ENCODE measurements at regions not wholly inside any gene's neighbourhood (a gene's known extent, or its start where the extent isn't known, plus 50 kb on each side); places are given as distances from the start of the nearest gene placed in this dataset.
A peak's percentile ranks its signal among the peaks of the same experiment; 100 is the strongest.

DNA sequence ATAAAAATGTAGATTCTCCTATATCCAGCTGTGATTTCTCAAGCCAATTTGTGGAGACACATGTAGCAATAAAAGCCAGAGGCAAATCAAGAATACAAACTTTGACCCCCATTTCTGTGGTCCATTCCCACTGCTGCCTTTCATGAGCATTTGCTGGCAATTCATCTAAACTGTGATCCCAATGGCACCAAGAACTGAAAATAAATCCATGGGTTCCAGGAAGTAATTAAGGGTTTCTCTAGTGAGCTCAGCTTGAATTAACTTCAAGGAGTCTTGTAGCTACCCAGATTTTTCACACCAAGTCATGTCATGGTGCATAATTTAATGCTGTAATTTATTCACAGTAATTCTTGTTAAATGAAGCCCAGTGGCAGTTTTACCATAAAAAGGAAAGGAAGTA lies 145.0 kb upstream of the SMC2 start:
- no peak for DNase-seq

DNA sequence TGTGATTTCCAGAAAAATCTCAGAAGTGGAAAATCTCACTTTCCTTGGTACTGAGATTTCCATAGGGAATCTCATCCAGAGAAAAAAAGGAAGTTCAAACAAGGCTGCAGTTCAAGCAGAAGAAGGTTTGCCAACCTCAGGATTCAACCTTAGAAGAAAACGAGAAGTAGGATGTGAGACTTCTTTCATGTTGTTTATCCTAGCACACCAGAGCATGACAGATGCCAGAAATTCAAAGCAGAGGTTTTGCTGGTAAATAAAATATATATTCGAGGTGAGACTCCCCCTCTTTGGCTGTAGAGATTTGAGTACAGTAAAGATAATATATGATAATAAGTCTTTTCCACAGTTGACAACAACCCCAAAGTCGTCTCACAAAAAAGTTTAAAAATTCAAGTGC lies 116.9 kb upstream of the SMC2 start:
- no peak for DNase-seq

DNA sequence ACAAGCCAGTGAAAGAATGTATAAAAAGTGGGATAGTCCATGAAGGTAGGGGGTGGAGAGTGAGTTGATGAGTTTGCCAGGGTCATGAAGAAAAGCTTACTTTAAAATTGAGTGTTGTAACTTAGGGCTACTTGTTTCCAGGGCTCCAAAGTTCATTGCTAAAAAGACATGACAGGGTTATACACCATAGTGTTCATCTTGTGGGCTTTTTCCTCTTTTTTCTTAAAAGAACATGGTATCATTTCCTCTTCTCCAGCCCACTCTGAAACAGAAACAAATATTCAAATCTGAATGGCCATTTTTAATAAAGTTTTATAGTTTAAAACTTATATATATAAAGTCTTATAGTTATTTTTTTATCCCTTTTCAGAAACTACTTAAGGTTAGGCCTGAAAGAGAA lies 115.7 kb upstream of the SMC2 start:
- DNase-seq, result no peak

DNA sequence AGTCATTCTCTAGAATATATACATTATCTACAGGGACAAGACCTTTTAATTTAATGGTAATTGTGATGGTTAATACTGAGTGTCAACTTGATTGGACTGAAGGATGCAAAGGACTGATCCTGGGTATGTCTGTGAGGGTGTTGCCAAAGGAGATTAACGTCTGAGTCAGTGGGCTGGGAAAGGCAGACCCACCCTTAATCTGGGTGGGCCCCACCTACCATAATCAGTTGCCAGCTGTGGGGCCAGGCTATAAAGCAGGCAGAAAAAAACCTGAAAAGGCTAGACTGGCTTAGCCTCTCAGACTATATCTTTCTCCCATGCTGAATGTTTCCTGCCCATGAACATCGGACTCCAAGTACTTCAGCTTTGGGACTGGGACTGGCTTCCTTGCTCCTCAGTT lies 112.2 kb upstream of the SMC2 start:
- DNase-seq, result no peak

DNA sequence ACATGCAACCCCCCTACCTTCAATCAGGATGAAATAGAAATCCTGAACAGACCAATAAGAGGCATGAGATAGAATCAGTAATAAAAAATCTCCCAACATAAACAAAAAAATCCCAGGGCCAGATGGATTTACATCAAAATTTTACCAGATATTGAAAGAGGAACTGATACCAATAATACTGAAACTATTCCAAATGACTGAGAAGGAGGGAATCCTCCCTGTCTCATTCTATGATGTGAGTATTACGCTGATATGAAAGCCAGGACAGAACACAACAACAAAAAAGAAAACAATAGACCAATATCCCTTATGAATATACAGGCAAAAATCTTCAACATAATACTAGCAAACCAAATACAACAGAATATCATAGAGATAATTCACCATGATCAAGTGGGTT lies 109.0 kb upstream of the SMC2 start:
- DNase-seq, result no peak

DNA sequence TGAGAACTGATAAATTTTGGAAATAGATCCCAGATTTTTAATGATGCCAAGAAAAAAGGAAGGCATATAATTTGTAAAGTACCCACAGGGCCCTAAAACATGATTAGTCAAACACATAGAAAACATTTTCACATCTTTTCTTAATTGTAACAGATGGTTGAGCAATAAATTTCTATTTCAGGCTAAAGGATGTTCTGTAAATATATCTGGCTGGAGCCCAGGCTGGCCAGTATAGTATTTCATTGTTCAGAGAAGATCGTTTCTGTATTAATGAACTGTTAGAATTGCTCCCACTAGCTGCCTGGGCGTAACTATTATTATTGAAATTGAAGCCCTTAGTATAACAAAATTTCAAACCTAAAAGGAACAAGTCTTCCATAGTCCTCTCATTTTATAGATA lies 105.3 kb upstream of the SMC2 start:
- no peak for DNase-seq

DNA sequence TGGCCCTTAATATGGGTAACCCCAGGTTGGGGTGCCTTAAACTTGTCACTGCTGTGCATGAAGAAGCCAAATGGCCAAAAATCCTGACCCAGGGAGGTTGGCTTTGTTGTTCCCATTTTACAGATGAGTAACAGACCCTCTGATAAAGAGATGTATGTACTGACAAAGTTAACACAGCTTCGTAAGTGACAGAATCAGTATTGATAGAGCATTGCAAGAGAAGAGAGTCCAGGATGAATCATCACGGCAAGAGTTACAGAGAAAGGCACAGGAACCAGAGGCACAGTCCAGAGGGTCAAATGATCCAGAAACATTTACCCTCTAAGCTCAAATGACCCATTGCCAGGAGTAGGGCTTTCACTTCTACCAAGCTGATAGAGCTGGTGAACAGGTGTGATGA lies 103.8 kb upstream of the SMC2 start:
- DNase-seq, result no peak

DNA sequence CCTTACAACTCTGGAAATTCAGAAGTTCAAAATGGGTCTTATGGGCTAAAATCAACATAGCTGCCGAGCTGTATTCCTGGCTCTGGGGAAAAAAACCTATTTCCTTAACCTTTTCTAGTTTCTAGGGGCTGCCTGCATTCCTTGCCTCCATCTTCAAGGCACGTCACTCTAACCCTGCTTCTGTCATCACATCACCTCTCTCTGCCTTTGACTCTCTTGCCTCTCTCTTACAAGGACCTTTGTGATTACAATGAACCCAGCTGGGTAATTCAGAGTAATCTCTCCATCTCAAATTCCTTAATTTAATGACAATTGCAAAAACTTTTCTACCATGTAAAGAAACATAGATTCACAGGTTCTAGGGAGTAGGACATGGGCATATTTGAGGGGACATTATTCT lies 103.1 kb upstream of the SMC2 start:
- DNase-seq, result no peak

DNA sequence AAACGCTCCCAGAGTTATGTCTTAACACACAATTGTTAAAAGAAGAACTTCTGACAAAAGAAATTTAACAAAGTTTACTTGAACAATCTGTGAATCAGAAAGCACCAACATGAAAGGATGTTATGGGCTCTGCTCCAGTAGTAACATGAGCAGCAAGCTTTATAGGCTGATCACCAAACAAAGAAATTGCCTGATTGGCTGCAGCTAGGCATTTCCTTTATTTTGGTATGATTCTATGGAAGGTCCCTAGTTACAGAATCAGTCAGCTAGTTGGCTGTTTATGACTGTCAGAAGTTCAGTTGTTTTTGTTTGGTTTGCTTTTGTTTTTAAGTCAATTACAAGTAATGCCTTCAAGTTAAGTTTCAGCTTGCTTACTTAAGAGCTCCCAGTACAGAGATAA lies 102.4 kb upstream of the SMC2 start:
- DNase-seq, result no peak

DNA sequence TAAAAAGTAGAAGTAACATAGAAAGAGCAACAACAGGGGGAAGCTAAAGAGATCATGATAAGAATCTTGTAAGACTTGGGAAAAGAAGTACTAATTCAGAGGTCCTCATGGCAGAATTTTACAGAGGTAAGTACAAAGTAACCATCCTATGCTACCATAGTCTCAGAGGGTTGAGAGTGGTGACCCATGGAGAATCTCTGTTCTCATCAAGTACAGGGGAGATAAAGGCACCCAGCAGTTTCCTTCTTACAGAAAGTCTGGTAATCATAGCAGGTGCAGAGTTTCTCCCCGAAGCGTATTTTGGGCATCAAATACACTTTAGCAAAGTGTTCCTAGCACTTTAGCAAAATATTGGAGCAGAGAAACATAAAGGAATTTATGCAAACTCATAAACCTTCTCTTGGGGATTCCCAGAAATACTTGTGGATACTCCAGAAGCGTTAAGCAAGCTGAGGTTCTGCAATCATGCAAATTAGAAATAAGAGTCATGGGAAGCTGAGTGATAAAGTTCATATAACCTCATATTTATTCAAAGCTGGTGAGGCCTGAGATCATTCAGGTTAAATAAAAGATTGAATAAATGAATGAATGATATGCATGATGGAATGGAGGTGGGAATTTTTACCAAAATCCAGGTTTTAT lies 101.0 kb upstream of the SMC2 start:
- DNase-seq, result no peak

DNA sequence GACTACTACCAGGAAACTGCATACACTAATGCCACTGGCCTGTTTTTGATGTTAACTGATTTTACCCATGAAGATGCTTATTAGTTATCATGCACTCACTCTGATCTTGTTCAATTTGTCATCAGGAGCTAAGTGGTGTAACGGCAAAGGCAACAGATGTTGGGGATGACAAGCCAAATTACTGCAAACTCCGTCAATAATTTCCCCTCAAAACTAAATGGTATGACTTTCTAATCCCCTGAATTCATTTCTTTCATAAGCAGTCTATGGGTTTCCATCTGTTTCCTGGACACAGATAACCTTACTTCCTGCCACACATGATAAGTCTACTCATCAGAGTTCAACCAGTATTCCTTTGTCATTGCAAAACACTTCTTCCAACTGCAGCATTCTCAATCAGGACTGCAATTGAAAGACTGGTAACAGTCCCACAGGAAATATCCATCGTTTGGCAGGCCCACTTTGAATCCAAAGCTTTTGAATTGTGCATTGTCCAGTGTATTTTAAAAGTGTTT lies 96.2 kb upstream of the SMC2 start:
- no peak for DNase-seq

DNA sequence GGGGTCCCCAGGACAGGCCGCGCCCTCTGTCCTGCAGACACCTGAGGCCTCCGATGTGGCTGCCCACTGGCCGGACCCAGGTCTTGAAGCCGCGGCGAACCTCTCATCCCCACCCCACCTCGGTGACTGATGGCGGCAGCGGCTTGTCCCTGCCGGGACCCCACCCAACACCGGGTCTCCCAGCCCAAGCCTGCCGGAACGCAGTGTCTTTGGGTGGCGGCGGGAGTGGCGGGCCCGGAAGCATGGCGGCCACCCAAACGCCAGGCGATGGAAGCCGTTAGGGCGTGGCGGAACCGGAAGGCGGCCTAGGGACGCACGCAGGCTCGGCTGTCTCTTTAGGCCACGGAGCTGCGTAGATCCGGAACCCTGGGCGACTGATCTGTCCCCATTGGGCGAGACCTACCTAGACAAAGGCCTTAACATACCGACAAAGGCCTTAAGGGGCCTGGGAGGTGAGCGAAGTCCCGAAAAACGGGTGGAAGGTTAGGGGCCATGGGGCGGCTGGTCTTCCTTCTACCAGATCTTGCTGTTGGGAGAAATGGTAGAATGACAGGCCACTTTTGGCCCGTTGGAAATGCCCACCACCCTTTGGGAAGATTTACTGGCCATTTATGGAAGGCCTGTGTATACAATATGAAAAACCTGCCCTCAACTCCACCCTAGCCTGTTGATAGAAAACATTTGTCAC lies 94.6 kb upstream of the SMC2 start:
- DNase-seq, result no peak

DNA sequence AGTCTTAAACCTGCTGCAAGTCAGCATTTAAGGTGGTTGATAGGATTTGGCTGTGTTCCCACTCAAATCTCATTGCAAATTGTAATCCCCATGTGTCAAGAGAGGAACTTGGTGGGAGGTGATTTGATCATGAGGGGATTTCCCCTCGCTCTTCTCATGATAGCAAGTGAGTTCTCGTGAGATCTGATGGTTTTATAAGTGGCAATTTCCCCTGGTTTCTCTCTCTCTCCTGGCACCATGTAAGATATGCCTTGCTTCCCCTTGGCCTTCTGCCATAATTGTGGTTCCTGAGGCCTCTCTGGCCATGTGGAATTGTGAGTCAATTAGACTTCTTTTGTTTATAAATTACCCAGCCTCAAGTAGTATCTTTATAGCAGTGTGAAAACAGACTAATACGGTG lies 84.3 kb upstream of the SMC2 start:
- no peak for DNase-seq

DNA sequence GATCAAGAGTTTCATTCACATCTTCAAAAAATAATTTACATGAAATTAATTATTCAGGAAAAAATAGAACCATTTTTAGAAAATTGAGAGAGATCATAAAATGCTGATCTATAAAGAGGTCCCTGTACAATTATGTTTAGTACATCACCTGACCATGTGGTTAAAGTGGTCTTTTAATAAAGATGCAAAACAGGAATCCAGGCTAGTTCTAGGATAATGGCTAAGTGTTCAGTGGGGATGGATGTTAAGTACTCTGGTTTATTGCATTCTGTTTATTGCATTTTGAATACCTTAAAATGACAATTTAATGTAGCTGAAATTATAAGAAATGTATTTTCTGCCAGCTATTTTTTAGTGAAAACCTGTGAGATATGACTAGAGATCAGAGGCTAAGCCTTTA lies 72.0 kb upstream of the SMC2 start:
- no peak for DNase-seq

DNA sequence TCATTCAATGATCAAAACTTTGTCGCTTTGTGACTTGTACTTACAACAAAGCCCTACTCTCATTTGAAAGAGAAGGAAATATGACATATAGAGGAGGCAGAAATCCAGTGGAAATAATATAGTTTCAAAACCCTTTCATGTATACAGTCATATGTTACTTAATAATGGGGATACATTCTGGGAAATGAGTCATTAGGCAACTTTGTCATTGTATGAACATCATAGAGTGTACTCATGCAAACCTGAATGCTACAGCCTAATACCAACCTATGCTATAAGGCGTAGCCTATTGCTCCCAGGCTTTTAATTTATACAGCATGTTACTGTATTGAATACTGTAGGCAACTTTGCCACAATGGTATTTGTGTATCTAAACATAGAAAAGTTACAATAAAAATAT lies 69.0 kb upstream of the SMC2 start:
- no peak for DNase-seq

DNA sequence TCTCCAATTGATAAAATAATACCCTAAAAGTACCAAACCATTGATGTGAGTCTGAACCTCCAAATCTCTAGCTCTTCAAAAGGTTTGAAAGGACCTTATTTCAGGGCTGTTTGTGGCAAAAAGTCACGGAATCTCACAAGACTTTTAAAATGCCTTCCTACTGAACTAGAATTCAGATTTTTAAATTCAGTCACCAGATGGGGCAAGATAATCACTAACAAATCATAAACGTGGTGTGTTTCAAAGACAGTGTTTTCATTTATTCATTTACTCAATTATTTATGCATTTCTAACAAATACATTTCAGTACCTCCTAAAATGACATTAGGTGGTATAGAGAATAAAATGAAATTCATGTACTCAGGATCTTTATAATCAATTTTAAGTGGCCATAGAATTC lies 68.2 kb upstream of the SMC2 start:
- DNase-seq, result no peak

DNA sequence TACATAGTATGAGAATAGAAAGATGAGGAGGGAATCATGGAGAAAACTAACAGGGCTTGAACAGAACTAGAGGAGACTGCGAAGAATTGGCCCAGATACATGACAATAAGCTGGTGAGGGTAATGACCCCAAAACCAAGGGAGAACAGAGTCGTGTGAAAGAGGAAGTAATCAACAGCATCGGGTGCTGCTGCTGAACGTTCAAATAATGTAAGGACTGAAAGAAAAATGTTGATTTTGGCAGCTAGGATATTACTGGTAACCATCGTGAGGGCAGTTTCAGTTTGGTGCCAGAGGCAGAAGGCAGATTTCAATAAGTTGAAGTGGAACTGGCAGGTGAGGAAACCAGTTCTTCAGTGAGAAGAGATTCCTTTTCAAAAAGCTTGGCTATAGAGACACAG lies 66.8 kb upstream of the SMC2 start:
- no peak for DNase-seq

DNA sequence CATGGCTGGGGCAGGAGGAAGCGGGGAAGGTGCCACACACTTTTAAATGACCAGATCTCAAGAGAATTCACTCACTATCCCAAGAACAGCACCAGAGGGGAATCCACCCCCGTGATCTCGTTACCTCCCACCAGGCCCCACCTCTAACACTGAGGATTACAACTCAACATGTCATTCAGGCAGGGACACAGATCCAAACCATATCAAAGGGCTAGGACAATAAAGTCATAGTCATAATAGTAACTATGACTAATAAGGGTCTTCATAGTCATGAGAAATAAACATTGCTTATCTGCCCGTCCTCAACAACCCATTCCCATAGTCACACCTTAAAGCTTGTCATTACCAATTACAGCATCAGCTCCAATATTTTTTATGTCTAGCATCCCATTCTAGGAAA lies 65.3 kb upstream of the SMC2 start:
- DNase-seq, result peak; percentile 18

Data from stimulated activated CD4-positive, alpha-beta T cell treated with anti-CD3 and anti-CD28 coated beads, Interleukin-1b, Interleukin-23, amount 100 ng/mL, for 48 hours (primary cell).